Caco-2 (cell line): ENCODE measurements at regions not wholly inside any gene's neighbourhood (a gene's known extent, or its start where the extent isn't known, plus 50 kb on each side); places are given as distances from the start of the nearest gene placed in this dataset.

Experiments used
- BruUV-seq: library from RNA; stranded (reverse); fragments of 400-500 nt; replicated peaks from 2 replicates; lab custom pipeline; 2021; lab: Mats Ljungman, UMichigan
- CTCF ChIA-PET: fragments of 300-600 bp; sonication (Branson Sonifier 250); formaldehyde crosslinking; loops from one replicate; lab custom pipeline; 2022; ENCODE audit warnings: antibody characterized with exemption; lab: Charles Lee
- POLR2A ChIA-PET: fragments of 300-600 bp; sonication (Branson Sonifier 250); formaldehyde crosslinking; loops from one replicate; lab custom pipeline; 2022; ENCODE audit warnings: antibody characterized with exemption; lab: Charles Lee
- DNase-seq, 2 experiments: peaks; one replicate each; pipeline versions ENCODE4 v3.0.0 to v3.0.0-alpha.2; 2020 to 2022
- H3K27me3 ChIP-seq: replicated peaks from 2 replicates; pipeline ENCODE4 v1.6.0; 2011; ENCODE audit warnings: low read length; ENCODE audit not compliant: control insufficient read depth, insufficient read depth
- H3K36me3 ChIP-seq: 2 replicates; pipeline ENCODE4 v1.5.1; 2011; ENCODE audit warnings: low read length; ENCODE audit not compliant: control insufficient read depth, insufficient read depth
- H3K4me1 ChIP-seq: fragments of 250-450 bp; sonication (Bioruptor Pico); 2 replicates; pipeline ENCODE4 v1.5.1; 2020; ENCODE audit warnings: mild to moderate bottlenecking
- H3K4me3 ChIP-seq: 2 replicates; pipeline ENCODE4 v1.5.1; 2011; ENCODE audit warnings: low read depth, mild to moderate bottlenecking, control low read depth, low read length
- H3K9me3 ChIP-seq: fragments of 250-450 bp; sonication (Bioruptor Pico); 2 replicates; pipeline ENCODE4 v1.5.1; 2020; ENCODE audit warnings: mild to moderate bottlenecking, moderate library complexity
- H3K27ac Mint-ChIP-seq: one replicate; pipeline ENCODE4 v1.8.0; 2022; ENCODE audit warnings: mixed read lengths; ENCODE audit not compliant: unreplicated experiment
- H3K27me3 Mint-ChIP-seq: one replicate; pipeline ENCODE4 v1.8.0; 2022; ENCODE audit warnings: mixed read lengths; ENCODE audit not compliant: insufficient read depth, unreplicated experiment
- H3K36me3 Mint-ChIP-seq: one replicate; pipeline ENCODE4 v1.8.0; 2022; ENCODE audit warnings: mild to moderate bottlenecking, mixed read lengths; ENCODE audit not compliant: insufficient read depth, unreplicated experiment
- H3K4me1 Mint-ChIP-seq: one replicate; pipeline ENCODE4 v1.8.0; 2022; ENCODE audit warnings: low read depth, mixed read lengths; ENCODE audit not compliant: unreplicated experiment
- H3K4me3 Mint-ChIP-seq: one replicate; pipeline ENCODE4 v1.8.0; 2022; ENCODE audit warnings: mild to moderate bottlenecking, moderate library complexity, mixed read lengths; ENCODE audit not compliant: unreplicated experiment
- H3K9me3 Mint-ChIP-seq: one replicate; pipeline ENCODE4 v1.8.0; 2022; ENCODE audit warnings: mixed read lengths; ENCODE audit not compliant: unreplicated experiment
- intact Hi-C: fragments of 100-400 bp; cut with micrococcal nuclease; formaldehyde crosslinking; loops from one replicate; pipeline ENCODE4 v1.10.0; 2022; ENCODE audit not compliant: unreplicated experiment
- TF ChIP-seq, protein P1 (sequence below), 2 experiments: fragments of 200-600 bp in 1 of 2; IDR thresholded peaks; 1 replicate in 1 of 2; 2 replicates in 1 of 2; pipeline versions ENCODE4 v1.5.1 to v1.8.0; 2011 to 2022; ENCODE audit warnings: antibody characterized with exemption in 1 of 2, control low read depth in 1 of 2, inconsistent platforms in 1 of 2, low read depth in 1 of 2, low read length in 1 of 2, mild to moderate bottlenecking in 1 of 2, moderate library complexity in 1 of 2; ENCODE audit not compliant: insufficient read depth in 1 of 2, severe bottlenecking in 1 of 2, unreplicated experiment in 1 of 2

DNA sequence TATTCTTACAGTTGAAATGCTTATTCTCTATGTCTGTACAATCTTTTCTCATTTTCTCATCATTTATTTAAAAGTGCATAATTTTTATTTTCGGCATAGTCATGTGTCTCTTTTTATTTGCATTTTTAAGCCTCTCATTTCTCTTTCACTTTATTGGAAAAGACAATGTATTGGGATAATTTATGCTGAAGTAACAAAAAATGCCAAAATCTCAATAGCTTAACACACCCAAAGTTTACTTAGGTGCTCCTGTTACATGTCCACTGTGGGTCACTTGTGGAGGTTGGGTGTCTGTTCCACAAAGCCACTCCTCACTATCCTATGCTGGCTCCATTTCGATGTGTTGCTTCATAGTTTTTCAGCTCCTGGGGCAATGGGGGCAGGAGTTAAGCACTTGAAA is 638.7 kb downstream of the CD109 start:
- no TSS peak for BruUV-seq
- TF ChIP-seq, protein P1, sequence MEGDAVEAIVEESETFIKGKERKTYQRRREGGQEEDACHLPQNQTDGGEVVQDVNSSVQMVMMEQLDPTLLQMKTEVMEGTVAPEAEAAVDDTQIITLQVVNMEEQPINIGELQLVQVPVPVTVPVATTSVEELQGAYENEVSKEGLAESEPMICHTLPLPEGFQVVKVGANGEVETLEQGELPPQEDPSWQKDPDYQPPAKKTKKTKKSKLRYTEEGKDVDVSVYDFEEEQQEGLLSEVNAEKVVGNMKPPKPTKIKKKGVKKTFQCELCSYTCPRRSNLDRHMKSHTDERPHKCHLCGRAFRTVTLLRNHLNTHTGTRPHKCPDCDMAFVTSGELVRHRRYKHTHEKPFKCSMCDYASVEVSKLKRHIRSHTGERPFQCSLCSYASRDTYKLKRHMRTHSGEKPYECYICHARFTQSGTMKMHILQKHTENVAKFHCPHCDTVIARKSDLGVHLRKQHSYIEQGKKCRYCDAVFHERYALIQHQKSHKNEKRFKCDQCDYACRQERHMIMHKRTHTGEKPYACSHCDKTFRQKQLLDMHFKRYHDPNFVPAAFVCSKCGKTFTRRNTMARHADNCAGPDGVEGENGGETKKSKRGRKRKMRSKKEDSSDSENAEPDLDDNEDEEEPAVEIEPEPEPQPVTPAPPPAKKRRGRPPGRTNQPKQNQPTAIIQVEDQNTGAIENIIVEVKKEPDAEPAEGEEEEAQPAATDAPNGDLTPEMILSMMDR (IDR thresholded peaks at IDR 0.05; ENCODE audit: insufficient read depth in 1 of 2, low read depth in 1 of 2, low read length in 1 of 2, severe bottlenecking in 1 of 2, unreplicated experiment in 1 of 2) = no peak
- Mint-ChIP-seq H3K4me1 (no peaks in the 10 kb centered on the region), H3K27me3 (no peaks in the 10 kb centered on the region), H3K4me3 (no peak overlapping the region), H3K27ac (no peak overlapping the region), H3K36me3 (no peaks in the 10 kb centered on the region), H3K9me3 (no peaks in the 10 kb centered on the region)
- Histone ChIP-seq H3K9me3 (no peaks in the 10 kb centered on the region), H3K4me3 (no peak overlapping the region), H3K4me1 (no peaks in the 10 kb centered on the region), H3K36me3 (no peaks in the 10 kb centered on the region), H3K27me3 (no peaks in the 10 kb centered on the region)
- intact Hi-C loops = no loop called here
- CTCF ChIA-PET = no interaction called here
- no peak for DNase-seq
- POLR2A ChIA-PET = no interaction called here

DNA sequence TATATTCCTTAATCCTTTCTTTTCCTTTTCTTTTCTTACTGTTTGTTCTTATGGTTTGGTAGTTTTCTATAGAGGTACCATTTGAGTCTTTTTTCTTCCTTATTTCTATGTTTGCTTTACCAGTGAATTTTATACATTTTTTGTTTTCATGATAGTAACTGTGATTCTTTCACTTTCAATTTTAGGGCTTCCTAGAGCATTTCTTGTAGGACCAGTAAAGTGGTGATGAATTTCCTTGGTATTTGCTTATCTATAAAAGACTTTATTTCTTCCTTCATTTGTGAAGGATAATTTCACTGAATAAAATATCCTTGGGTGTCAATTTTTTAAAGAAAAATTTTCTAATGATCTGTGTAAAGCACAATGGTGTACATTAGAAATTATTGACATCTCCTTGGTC is 637.4 kb downstream of the CD109 start:
- H3K27me3 Mint-ChIP-seq = no peaks in the 10 kb centered on the region
- Histone ChIP-seq H3K9me3 (no peaks in the 10 kb centered on the region), H3K36me3 (no peaks in the 10 kb centered on the region), H3K27me3 (no peaks in the 10 kb centered on the region), H3K4me1 (no peaks in the 10 kb centered on the region), H3K4me3 (no peak overlapping the region)
- CTCF ChIA-PET = no interaction called here
- TF ChIP-seq, protein P1 (IDR thresholded peaks at IDR 0.05; ENCODE audit: insufficient read depth in 1 of 2, low read depth in 1 of 2, low read length in 1 of 2, severe bottlenecking in 1 of 2, unreplicated experiment in 1 of 2) = no peak
- DNase-seq = no peak
- no peaks in the 10 kb centered on the region for H3K9me3 Mint-ChIP-seq
- intact Hi-C loops = no loop called here
- H3K36me3 Mint-ChIP-seq = no peaks in the 10 kb centered on the region
- no TSS peak for BruUV-seq
- H3K4me3 Mint-ChIP-seq = no peak overlapping the region
- no peaks in the 10 kb centered on the region for H3K4me1 Mint-ChIP-seq
- POLR2A ChIA-PET = no interaction called here
- no peak overlapping the region for H3K27ac Mint-ChIP-seq

DNA sequence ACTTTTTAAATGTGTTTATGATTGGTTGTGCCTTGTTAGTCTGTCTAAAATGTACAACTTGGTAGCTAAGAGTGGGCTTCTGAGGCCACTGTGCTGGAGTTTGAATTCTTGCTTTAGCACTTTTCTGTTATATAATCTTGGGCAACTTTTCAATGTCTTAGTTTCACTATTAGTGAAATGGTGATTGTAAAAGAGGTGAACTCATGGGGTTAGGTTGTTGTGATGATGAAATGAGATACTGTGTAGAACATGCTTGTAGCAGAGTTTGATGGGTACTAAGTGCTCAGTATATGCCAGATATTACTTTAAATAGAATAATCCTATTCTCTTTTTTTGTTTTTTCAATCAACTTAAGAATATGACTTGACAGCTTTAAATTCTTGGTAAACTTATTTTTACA is 624.7 kb downstream of the CD109 start:
- no peak overlapping the region for H3K27ac Mint-ChIP-seq
- peaks cover 10% of the 10 kb centered on the region for H3K9me3 Mint-ChIP-seq
- no TSS peak for BruUV-seq
- Histone ChIP-seq H3K27me3 (no peaks in the 10 kb centered on the region), H3K4me1 (no peaks in the 10 kb centered on the region), H3K9me3 (no peaks in the 10 kb centered on the region), H3K4me3 (no peak overlapping the region), H3K36me3 (no peaks in the 10 kb centered on the region)
- no peak for DNase-seq
- ChIA-PET CTCF (no interaction called here), POLR2A (no interaction called here)
- TF ChIP-seq, protein P1 (IDR thresholded peaks at IDR 0.05; ENCODE audit: insufficient read depth in 1 of 2, low read depth in 1 of 2, low read length in 1 of 2, severe bottlenecking in 1 of 2, unreplicated experiment in 1 of 2) = no peak
- intact Hi-C loops = no loop called here
- H3K27me3 Mint-ChIP-seq = no peaks in the 10 kb centered on the region
- no peaks in the 10 kb centered on the region for H3K36me3 Mint-ChIP-seq
- H3K4me3 Mint-ChIP-seq = no peak overlapping the region
- no peaks in the 10 kb centered on the region for H3K4me1 Mint-ChIP-seq
